ENCODE measurements at regions not wholly inside any gene's neighbourhood (a gene's known extent, or its start where the extent isn't known, plus 50 kb on each side); places are given as distances from the start of the nearest gene placed in this dataset.

- no peak for TF ChIP-seq CTCF (IDR thresholded peaks at IDR 0.05)
- TF ChIP-seq POLR2A (IDR thresholded peaks at IDR 0.05): no peak
Observed at GRCh38 chr4:82123934-82124333, 249.9 kb downstream of the HNRNPD start.
